GM21367 (cell line): ENCODE measurements at regions not wholly inside any gene's neighbourhood (a gene's known extent, or its start where the extent isn't known, plus 50 kb on each side); places are given as distances from the start of the nearest gene placed in this dataset.

Experiments used
- ATAC-seq: cut with Tn5 transposase; IDR thresholded peaks from one replicate; pipeline ENCODE4 v1.9.1; 2021; ENCODE audit not compliant: unreplicated experiment

DNA sequence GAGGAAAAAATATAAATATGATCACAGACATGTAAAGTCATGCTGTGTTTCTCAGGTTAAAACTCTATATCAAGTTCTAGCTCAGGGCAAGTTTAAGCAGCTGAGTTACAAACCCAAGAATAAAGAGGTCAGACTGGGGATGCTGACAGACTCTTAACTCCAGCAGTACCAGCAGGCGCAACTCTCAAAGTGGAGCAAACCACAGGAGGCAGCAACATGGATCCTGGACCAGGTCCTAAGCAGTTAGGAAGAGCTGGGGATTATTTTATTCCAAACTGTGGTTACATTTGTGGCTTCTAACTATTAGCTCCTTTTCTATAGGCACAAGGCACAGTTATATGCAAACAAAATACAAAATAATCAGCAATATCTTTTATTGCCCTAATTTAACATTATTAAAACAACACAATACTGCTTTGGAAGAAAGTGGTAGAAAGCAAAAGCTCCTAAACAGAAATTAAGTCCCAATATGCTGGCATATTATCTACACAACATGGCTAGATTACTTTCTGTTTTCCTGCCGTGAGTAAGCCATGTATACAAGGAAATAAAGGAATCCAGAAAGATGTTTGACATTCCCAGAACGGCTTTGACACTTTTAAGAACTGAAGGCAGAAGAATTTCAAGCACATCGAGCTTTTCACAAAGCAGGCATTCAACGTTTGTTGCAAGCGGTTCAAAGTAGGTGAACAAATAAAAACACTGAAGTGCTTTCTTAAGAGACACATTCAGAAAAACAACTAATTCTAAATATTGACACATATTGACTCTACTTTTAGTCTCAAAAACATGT lies 378.8 kb upstream of the ZNF608 start:
- ATAC-seq: no peak

DNA sequence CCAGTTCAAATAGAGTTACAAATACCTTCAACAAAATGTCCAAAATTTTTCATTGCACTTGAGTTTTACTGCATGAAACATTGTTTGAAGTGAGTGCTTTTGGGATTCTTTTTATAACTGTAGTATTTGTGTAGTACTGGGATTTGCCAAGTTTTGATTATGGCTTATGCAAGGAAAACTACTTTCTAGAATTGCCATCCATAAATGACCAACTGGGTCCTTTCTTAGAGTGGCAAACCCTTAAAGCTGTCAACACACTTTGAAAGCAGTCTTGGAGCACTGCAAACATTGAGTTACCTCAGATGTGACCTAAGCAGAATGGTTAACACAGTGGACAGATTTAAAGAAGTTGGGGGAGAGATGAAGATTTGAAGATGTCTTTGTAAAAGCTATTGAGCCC lies 379.6 kb upstream of the ZNF608 start:
- ATAC-seq: no peak

DNA sequence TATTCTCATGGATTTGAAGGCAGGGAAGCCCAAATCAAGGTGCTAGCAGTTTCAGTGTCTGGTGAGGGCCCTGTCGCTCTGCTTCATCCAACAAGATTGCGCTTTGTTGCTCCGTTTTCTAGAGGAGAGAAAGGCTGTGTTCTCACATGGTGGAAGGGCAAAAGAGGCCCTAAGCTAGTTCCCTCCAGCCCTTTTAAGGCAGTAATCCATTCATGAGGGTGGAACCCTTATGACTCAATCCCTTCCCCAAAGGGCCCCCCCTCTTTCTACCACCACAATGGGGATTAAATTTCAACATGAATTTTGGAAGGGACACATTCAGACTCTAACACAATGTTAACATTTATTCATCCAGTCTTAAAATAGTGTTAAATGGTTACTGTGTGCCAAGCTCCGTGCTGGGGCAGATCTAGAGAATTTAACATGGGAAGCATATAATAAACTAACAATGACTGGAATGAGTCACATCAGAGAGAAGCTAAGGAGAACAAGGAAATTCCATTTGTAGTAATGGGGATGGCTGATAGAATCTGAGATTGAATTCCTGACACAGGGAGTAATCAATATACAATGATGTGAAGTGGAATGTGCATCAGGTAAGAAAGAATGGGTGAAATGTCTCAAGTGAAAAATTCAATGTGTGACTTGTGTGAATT lies 382.8 kb upstream of the ZNF608 start:
- no peak for ATAC-seq

DNA sequence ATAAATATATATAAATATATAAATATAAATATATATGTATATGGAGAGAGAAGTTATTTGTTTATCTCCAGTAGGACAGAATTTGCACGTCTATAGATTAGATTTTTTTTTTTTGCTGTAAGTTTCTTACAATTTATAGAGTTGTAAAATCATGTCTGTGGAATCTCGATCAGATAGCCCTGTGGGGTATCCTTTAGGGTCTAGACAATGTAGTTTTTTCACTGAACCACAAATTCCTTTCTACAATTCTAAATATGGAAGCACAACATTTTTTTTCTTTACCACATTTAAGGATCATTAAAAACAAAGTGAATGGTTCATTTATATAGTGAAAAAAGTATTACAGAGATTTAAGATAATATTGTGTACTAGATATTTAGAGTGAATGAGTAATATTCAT lies 384.2 kb upstream of the ZNF608 start:
- ATAC-seq: no peak

DNA sequence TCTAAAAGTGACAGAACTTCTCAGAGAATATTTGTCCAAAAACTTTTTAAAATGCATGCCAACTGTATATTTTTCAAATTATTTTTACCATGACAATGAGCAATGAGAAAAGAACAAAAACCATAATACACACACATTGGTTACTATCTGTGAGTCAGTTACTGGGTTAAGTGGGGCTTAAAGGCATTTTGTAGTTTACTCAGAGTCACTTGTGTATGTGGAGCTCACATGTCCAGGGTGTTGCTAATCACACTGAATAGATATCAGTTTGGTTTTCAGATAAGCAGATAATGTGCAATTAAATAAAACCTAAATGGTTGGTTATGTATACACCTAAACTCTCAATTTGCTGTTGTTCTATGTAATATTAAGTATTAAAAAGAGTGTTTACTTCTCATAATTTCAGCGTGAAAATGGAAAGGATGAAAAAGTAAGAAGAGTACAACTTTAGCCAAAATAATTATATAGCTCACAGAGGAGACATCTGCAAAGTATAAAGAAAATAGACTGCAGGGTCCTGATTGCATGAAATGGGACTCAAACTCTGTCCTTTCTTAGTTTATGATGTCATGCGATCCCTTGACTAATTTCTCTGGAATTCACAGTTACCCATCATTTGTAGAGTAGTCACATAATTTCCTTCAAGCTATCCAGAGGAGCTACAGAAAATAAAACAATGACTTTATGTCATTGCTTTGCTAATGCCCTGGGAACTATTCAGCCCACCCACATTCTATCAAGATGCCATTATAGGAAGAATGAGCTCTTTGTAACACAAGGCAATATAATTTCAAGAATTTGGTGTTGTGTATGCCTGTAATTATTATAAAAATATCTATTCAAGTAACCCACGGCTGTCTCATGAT lies 388.0 kb upstream of the ZNF608 start:
- ATAC-seq: no peak

DNA sequence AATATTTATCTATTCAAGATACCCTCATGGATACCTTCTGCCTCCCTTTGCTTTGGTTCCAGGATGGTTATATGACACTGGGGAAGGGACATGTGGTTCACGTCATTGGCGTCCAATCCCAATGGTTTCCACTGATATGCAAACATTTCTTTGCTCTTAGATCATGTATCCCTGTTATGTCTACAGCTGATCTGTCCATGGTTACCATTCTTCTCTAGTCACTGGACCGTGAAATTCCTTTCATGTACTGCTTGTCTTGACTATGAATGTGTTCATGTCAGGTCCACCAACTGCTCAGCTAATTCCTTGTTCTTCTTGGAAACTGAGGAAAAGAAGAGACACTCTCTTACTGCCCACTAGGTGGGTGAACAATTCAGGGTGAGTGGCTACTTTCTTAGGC lies 391.1 kb upstream of the ZNF608 start:
- no peak for ATAC-seq

DNA sequence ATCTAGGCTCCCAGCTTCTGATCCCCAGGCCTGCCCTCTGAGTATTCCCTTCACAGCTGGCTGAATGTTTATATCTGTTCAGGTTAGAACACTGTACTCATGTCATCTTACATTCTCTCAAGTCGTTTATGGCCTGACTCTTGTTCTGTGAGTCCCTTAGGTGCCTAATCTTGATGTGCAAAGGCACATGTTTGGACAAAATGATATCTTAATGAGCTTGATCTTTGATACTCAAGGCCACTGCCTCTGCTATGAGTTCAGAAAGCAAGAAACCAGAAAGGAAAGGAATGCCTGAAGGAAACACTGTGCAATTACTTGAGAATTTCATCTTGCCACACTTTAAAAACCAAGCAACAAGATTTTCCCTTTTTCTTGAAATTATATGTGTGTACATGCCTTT lies 391.8 kb upstream of the ZNF608 start:
- no peak for ATAC-seq

DNA sequence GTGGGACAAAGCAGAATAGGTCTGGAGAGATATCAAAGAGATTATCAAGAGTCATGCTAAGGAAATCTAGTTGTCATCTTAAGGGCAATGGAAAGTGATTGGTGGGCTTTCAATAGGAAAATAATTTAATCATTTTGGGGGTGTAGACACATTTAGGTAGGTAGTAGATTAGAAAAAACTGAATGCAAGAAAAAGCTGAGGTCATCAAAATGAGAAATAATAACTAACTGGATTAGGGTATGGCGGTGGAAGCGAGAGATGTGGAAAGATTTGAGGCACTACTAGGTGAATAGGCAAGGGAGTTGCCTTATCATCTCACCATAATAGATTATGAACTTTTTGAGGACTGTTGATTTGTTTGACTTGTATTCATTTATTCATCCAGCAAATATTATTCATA lies 393.2 kb upstream of the ZNF608 start:
- ATAC-seq: no peak

DNA sequence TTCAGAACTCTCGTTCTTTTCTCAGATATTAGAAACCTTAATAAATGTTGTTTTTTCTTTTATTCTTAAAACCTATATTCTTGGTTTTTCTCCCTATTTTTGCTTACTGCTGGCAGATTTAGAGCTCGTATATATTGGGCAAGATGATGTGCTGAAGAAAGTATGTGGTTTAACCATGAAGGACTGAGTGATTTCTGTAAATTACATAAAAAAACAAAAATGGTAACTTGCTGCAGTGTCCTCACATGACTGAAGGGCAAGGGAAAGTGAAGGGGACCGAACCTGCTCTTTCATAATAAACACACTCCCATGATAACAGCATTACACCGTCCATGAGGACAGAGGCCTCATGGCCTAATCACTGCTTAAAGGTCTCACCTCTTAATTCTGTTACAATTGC lies 393.8 kb upstream of the ZNF608 start:
- ATAC-seq: no peak

DNA sequence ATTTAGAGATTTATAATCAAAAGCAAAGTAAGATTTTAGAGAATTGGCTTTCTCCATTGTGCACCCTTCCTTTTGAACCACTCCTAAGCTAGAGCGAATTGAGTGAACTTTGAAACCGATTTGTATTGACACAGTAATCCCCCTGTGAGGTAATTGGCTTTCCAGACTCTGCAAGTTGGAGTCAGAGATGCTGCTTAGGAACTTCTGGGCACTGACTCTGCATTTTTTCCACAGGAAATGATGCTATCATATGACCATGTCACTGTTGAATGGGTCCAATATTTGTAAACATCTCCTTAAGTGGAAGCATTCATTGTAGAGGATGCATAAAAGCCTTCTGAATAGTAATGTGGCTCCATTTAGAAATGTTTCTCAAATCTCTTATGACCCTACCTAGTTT lies 394.4 kb upstream of the ZNF608 start:
- no peak for ATAC-seq

DNA sequence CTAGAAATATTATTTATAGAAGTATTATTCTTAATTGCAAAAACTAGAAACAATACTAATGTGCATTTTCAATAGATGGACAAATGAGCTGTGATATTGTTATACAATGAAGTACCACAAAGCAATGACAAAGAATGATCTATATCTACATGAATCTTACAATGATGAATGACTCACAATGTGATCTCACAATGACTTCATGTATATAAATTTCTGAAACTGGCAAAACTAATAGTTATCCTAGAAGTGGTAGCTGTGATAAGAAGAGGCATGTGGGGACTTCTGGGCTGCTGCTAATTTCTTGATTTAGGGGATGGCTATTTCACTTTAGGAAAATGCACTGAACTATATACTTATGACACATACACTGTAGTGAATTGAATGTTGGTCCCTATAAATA lies 396.0 kb upstream of the ZNF608 start:
- ATAC-seq: no peak

DNA sequence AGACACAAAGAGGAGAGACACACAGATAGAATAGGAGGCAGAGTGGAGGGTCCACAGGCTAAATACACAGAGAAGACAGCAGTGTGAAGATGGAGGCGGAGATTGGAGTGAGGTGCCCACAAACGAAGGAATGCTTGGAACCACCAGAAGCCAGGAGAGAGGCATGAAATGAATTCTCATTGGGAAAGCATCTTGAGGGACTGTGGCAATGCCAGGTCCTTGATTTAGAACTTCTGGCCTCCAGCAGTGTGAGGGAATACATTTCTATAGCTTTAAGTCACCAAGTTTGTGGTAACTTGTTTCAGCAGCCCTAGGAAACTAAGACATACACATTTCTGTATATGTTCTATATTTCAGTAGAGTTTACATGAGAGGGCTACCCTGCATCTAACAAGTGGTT lies 396.6 kb upstream of the ZNF608 start:
- ATAC-seq: no peak

DNA sequence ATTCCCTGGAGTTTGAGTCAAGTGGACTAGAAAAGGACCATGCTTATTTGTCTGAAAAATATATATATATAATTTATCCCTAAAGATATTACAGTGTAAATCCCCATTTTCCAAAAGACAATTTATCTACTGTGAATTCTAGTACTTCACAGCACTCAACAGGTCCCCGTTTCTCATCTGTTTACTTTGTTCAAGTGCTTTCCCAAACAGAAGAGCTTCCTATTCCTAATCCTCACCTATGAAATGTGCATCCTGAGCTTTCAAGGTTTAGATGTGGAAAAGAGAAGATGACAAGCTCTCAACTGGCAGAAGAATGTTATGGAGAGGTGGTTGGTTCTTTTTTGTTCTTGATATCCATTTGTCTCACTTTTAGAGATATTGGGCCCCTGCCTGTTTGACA lies 401.6 kb upstream of the ZNF608 start:
- no peak for ATAC-seq

DNA sequence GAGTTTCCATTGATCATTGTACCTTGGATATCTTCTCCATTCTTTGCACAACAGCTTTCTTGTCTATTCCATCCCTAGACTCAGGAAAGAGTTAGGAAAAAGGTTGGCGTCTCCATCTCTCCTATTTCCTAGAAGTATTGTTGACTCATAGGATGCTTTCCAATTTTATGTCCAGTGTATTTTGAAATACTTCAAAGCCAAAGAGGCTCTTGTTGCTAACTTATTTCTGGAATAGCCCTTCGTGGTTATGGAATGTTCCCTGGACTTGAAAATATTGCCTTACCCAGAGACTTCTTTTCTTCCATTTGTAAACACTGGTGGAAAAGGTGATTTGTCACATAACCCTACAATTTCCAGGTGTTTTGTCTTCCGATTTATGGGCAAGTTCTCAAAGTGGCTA lies 402.3 kb upstream of the ZNF608 start:
- no peak for ATAC-seq

DNA sequence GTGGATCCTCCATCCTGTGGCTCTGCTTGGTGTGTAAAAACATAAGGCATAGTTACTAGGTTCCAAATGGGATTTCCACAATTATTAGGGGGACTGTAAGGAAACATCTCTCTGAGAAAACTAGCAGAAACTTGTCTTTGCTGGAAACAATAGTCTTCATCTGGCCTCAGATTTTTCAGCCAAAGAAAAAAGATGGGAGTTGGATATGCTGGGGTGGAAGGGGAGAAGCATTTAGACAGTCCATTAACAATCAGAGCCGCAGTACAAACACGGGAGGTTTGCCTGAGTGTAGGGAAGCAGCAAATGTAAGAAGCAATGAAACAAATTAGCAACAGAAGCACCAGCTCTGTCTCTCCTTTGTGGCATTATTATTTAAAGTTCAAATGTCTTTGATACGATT lies 402.7 kb upstream of the ZNF608 start:
- ATAC-seq: no peak

DNA sequence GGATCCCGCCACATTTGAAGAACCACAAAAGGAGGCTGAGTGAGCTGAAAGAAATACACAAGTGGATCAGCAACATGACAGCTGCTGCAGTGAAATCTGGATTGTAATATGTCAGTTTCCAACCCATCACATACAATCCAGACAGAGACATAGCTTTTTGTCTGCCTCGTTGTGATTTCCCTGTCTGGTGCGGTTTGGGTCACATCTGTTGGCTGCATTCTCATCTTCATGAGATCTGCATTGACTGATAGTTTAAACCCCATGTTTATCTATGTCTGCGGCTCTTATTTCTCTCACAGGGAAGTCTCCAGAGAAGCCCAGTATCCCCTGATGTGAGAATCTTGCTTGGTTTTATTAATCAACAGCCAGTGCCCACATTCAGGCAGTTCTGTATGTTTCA lies 403.1 kb upstream of the ZNF608 start:
- ATAC-seq: no peak

DNA sequence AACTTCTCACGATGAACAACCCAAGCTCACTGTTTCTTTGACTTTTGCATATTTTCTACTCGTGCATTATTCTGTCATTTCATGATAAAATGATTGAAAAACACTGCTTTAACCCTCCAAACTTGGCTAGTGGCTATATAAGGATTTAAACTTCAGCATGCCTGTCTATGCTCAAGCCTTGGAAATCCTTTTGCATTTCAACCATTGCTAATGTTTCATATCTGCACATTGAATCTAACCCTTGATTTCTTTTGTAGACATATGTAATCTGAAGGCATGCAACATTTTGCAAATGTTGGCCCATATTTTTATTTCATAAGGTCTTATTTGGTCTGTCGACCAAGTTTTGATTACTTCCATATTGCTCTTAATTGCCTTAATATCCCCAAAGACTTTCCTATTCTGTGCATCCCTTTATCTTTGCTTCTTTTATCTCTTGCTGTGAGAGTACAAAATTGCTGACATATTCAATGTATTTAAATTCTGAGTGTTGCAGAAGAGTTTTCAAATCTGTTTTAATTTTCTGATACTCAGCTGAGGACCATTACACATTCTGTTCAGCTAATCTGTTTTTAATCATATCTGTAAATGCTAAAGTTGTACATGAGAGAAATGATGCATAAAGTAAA lies 403.7 kb upstream of the ZNF608 start:
- ATAC-seq: no peak

DNA sequence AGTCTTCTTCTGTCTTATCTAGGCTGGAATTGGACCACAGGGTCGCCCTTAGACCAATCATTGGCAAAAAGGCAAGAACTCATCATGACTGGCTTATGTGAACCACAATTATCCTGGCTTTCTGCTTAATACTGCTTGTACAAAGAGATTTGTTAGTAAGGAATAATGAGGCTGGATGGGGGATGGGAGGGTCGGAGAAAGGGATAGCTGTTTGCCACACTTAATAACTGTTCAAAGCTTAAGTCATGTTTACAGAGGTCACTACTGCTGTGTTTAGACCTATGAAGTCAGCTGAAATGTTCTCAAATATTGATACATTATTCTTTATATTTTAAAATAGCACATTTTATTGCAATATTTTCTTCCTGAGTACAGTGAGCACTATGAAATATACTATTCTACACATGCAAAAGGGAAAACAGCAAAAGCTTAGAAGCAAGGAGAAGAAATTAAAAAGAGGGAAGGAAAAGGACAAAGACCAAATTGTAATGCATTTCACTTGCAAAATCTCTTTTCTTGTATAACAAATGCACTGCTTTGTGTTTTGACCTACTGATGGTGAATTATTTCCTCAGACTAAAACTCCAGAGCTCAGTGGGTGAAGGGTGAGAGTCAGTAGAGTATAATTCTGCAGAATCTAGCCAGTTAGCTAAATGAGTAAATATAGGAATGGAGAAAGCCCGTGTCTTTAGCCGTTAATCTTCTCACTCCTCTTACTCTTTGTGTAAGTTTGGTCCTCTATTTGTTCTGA lies 404.9 kb upstream of the ZNF608 start:
- ATAC-seq: no peak

DNA sequence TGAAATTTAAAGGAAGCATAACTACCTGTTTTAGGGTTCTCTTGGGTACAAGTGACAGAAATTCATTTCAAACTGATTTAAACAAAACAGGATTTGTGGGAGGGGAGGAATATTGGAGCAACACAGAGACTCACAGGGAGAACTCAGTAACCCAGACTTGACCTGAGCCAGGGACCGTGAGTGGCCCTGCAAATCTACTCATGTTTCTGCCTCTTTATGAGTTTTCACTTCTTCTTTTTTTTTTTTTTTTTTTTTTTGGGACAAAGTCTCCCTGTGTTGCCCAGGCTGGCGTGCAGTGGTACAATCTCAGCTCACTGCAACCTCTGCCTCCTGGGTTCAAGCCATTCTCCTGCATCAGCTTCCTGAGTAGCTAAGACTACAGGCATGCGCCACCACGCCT lies 405.6 kb upstream of the ZNF608 start:
- no peak for ATAC-seq

DNA sequence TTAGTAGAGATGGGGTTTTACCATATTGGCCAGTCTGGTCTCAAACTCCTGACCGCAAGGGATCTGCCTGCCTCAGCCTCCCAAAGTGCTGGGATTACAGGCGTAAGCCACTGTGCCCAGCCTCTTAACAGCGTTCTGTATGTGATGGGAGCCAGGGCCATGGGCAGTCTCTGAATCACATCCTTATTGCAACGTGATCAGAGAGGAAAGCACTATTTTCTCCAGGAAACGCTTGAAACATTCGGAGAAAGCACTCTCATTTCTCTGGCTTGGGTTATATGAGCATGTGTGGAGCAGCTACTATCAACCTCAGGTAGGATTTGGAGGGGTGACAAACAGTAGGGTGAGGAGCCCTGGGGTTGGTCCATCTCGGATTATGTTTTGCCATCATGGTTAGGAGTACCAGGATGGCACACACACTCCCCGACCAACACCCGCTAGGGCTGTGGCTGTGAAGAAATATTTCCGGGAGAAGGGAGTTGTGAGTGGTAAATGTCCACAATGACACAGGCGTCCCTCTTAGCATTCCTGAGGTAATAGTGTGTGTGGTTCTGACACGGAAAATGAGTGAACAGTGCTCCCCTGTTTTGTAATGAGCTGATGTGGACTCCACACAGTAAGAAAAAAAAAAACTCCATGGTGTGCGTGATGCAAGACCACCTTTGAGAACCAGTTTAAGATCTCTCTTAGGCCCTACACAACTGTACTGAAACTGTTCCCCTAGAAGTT lies 406.2 kb upstream of the ZNF608 start:
- ATAC-seq: no peak
